IMR-90 (cell line): ENCODE measurements at regions not wholly inside any gene's neighbourhood (a gene's known extent, or its start where the extent isn't known, plus 50 kb on each side); places are given as distances from the start of the nearest gene placed in this dataset.
"Not testable (repeated sequence)": the region's sequence is repeated elsewhere in the genome, so short reads cannot be mapped to it uniquely, and the experiment has no call there.

Experiments used
- ATAC-seq: fragments of 200-7000 bp; cut with Tn5 transposase; 2 replicates; pipeline ENCODE4 v1.9.1; 2020; ENCODE audit warnings: low read depth, mild to moderate bottlenecking, moderate library complexity
- BruUV-seq: library from RNA; stranded (reverse); fragments of 400-500 nt; replicated peaks from 2 replicates; lab custom pipeline; 2021; lab: Mats Ljungman, UMichigan
- CTCF ChIA-PET: fragments of 300-600 bp; formaldehyde crosslinking; extraction: SDS; loops from one replicate; lab custom pipeline; 2021; ENCODE audit warnings: antibody characterized with exemption; lab: Yijun Ruan, JAX
- POLR2A ChIA-PET: fragments of 300-600 bp; sonication (Branson Sonifier 250); formaldehyde crosslinking; loops from one replicate; lab custom pipeline; 2022; ENCODE audit warnings: antibody characterized with exemption; ENCODE audit not compliant: unreplicated experiment; lab: Charles Lee
- DNase-seq: peaks from one replicate; pipeline ENCODE4 v3.0.0; 2013
- H2AFZ ChIP-seq: replicated peaks from 2 replicates; pipeline ENCODE3; 2013; ENCODE audit warnings: low read length, mild to moderate bottlenecking; ENCODE audit not compliant: poor library complexity
- H2AK5ac ChIP-seq: 2 replicates; pipeline ENCODE4 v1.6.1; 2013; ENCODE audit warnings: low read depth, low read length, inconsistent platforms
- H2AK9ac ChIP-seq: replicated peaks from 2 replicates; pipeline ENCODE3; 2013; ENCODE audit warnings: mild to moderate bottlenecking, low read depth, low read length, moderate library complexity; ENCODE audit not compliant: poor library complexity
- H2BK120ac ChIP-seq: 2 replicates; pipeline ENCODE4 v1.6.1; 2013; ENCODE audit warnings: low read depth, low read length, inconsistent platforms
- H2BK15ac ChIP-seq: 3 replicates; pipeline ENCODE4 v1.6.1; 2013; ENCODE audit warnings: low read depth, low read length, inconsistent platforms
- H2BK20ac ChIP-seq: 2 replicates; pipeline ENCODE4 v1.6.1; 2013; ENCODE audit warnings: low read depth, mild to moderate bottlenecking, inconsistent platforms, low read length, moderate library complexity
- H2BK5ac ChIP-seq: 2 replicates; pipeline ENCODE4 v1.6.1; 2013; ENCODE audit warnings: mild to moderate bottlenecking, low read depth, low read length, inconsistent platforms; ENCODE audit not compliant: poor library complexity, severe bottlenecking
- H3K14ac ChIP-seq: replicated peaks from 2 replicates; pipeline ENCODE4 v1.6.1; 2013; ENCODE audit warnings: low read depth, low read length, inconsistent platforms
- H3K18ac ChIP-seq: 2 replicates; pipeline ENCODE4 v1.6.1; 2013; ENCODE audit warnings: low read depth, low read length, control low read depth
- H3K23ac ChIP-seq: 2 replicates; pipeline ENCODE4 v1.6.1; 2013; ENCODE audit warnings: low read depth, low read length, inconsistent platforms
- H3K27ac ChIP-seq: 2 replicates; pipeline ENCODE4 v1.5.1; 2013; ENCODE audit warnings: mild to moderate bottlenecking, control low read depth, low read length; ENCODE audit not compliant: insufficient read depth
- H3K27me3 ChIP-seq: 2 replicates; pipeline ENCODE4 v1.6.1; 2013; ENCODE audit warnings: low read length; ENCODE audit not compliant: control insufficient read depth, insufficient read depth
- H3K36me3 ChIP-seq: 2 replicates; pipeline ENCODE4 v1.6.1; 2013; ENCODE audit warnings: low read length, mixed read lengths; ENCODE audit not compliant: control insufficient read depth, insufficient read depth
- H3K4ac ChIP-seq: 2 replicates; pipeline ENCODE4 v1.6.1; 2013; ENCODE audit warnings: low read depth, low read length, inconsistent platforms
- H3K4me1 ChIP-seq: 2 replicates; pipeline ENCODE4 v1.6.1; 2013; ENCODE audit warnings: low read length, mixed read lengths; ENCODE audit not compliant: control insufficient read depth, insufficient read depth
- H3K4me2 ChIP-seq: 2 replicates; pipeline ENCODE4 v1.6.1; 2013; ENCODE audit warnings: low read depth, mild to moderate bottlenecking, control low read depth, low read length, moderate library complexity
- H3K4me3 ChIP-seq: 2 replicates; pipeline ENCODE4 v1.5.1; 2013; ENCODE audit warnings: low read depth, mild to moderate bottlenecking, control low read depth, low read length, moderate library complexity; ENCODE audit not compliant: insufficient read depth
- H3K56ac ChIP-seq: 2 replicates; pipeline ENCODE4 v1.6.1; 2013; ENCODE audit warnings: low read length, inconsistent platforms; ENCODE audit not compliant: insufficient read depth; ENCODE audit errors: extremely low read depth
- H3K79me1 ChIP-seq, 2 experiments: 2 replicates each; pipeline ENCODE4 v1.6.1; 2013; ENCODE audit warnings: low read length in 2 of 2, inconsistent platforms in 1 of 2, low read depth in 1 of 2
- H3K9ac ChIP-seq: 2 replicates; pipeline ENCODE4 v1.6.1; 2013; ENCODE audit warnings: low read depth, low read length, control low read depth
- H3K9me1 ChIP-seq: 2 replicates; pipeline ENCODE4 v1.6.1; 2013; ENCODE audit warnings: low read length, inconsistent platforms; ENCODE audit not compliant: insufficient read depth
- H3K9me3 ChIP-seq: 2 replicates; pipeline ENCODE4 v1.6.1; 2013; ENCODE audit warnings: low read length; ENCODE audit not compliant: control insufficient read depth, insufficient read depth
- H4K20me1 ChIP-seq: 2 replicates; pipeline ENCODE4 v1.6.1; 2013; ENCODE audit warnings: low read length, inconsistent platforms; ENCODE audit not compliant: insufficient read depth
- H4K5ac ChIP-seq: 2 replicates; pipeline ENCODE4 v1.6.1; 2013; ENCODE audit warnings: mild to moderate bottlenecking, low read depth, low read length, control low read depth
- H4K8ac ChIP-seq, 2 experiments: 2 replicates each; pipeline ENCODE4 v1.6.1; 2013; ENCODE audit warnings: low read depth in 2 of 2, low read length in 2 of 2, control low read depth in 1 of 2, inconsistent platforms in 1 of 2
- H4K91ac ChIP-seq: 2 replicates; pipeline ENCODE4 v1.6.1; 2013; ENCODE audit warnings: low read depth, low read length, inconsistent platforms; ENCODE audit not compliant: insufficient read depth
- WGBS, 2 experiments: methylation state at CpG; one replicate each; pipeline versions ENCODE4 v1.1.5 to v1.1.7; 2013; ENCODE audit warnings: missing lambda C conversion rate in 2 of 2; ENCODE audit not compliant: insufficient read length in 1 of 2; ENCODE audit errors: extremely low coverage in 2 of 2; 5-methylcytosine and 5-hydroxymethylcytosine counted together
- dilution Hi-C: fragments of 300-500 bp; cut with HindIII; formaldehyde crosslinking; loops from one replicate; pipeline ENCODE4 v1.14.3; 2018; ENCODE audit warnings: low sequenced_read_pairs; ENCODE audit not compliant: unreplicated experiment
- in situ Hi-C: fragments of 300-500 bp; cut with MboI; formaldehyde crosslinking; loops from 3 replicates; pipeline ENCODE4 v1.14.3; 2019; ENCODE audit warnings: low sequenced_read_pairs, inconsistent platforms, mixed read lengths
- intact Hi-C: fragments of 100-400 bp; cut with micrococcal nuclease; formaldehyde crosslinking; loops from 2 replicates; pipeline ENCODE4 v1.10.0; 2022

GRCh38 chr2:129417041-129417440, 562.4 kb upstream of the RAB6C start:
- H4K8ac ChIP-seq, POLR2A ChIA-PET, H3K4me1 ChIP-seq, H3K27me3 ChIP-seq, H3K9me3 ChIP-seq, H4K5ac ChIP-seq, H2AK9ac ChIP-seq, H3K9ac ChIP-seq, DNase-seq, H3K4me3 ChIP-seq, H3K18ac ChIP-seq, H4K20me1 ChIP-seq, H2BK120ac ChIP-seq, H2AK5ac ChIP-seq, H4K91ac ChIP-seq, H2BK15ac ChIP-seq, H3K56ac ChIP-seq, H3K9me1 ChIP-seq, H2BK20ac ChIP-seq, H3K23ac ChIP-seq, H2BK5ac ChIP-seq, H3K14ac ChIP-seq, ATAC-seq, H3K27ac ChIP-seq, CTCF ChIA-PET, in situ Hi-C loops, H3K79me1 ChIP-seq, BruUV-seq, H2AFZ ChIP-seq, intact Hi-C loops, dilution Hi-C loops, H3K4ac ChIP-seq, H3K4me2 ChIP-seq, H3K36me3 ChIP-seq: not testable (repeated sequence)
- WGBS, 2 experiments, result no CpG with 5 or more reads among the region's 24 CpGs
